ENCODE measurements at regions not wholly inside any gene's neighbourhood (a gene's known extent, or its start where the extent isn't known, plus 50 kb on each side); places are given as distances from the start of the nearest gene placed in this dataset.

GRCh38 chr10:85262992-85263391 lies 934.6 kb downstream of the CCSER2 start:
- POLR2A ChIA-PET = no interaction called here
- CTCF ChIA-PET = interaction anchor here (0.8 kb wide), 1 partner anchor 10 kb away, joined by 7 read pairs; no protein-coding TSS in a partner anchor

DNA sequence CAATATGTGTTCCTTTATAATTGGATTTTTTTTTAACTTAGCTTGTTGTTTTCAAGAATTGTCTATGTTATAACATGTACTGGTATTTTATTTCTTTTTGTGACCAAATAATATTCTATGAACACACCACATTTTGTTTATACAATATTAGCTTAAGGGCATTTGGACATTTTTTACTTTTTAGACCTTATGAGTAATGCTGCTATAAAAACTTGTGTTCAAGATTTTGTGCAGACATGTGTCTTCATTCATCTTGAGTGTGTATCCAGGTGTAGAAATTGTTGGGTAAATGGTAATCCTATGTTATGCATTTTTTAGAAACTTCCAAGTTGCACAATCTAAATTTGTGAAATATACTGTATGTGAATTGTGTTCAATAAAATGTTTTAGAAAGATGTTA lies 936.7 kb downstream of the CCSER2 start:
- ChIA-PET CTCF (no interaction called here), POLR2A (no interaction called here)

- CTCF ChIA-PET = no interaction called here
These were observed 938.4 kb downstream of the CCSER2 start for GRCh38 chr10:85266808-85267207.

GRCh38 chr10:85280014-85280413 lies 951.6 kb downstream of the CCSER2 start:
- ChIA-PET CTCF (no interaction called here), POLR2A (no interaction called here)

More at GRCh38 chr10:85266808-85267207, 938.4 kb downstream of the CCSER2 start:
- POLR2A ChIA-PET = no interaction called here

DNA sequence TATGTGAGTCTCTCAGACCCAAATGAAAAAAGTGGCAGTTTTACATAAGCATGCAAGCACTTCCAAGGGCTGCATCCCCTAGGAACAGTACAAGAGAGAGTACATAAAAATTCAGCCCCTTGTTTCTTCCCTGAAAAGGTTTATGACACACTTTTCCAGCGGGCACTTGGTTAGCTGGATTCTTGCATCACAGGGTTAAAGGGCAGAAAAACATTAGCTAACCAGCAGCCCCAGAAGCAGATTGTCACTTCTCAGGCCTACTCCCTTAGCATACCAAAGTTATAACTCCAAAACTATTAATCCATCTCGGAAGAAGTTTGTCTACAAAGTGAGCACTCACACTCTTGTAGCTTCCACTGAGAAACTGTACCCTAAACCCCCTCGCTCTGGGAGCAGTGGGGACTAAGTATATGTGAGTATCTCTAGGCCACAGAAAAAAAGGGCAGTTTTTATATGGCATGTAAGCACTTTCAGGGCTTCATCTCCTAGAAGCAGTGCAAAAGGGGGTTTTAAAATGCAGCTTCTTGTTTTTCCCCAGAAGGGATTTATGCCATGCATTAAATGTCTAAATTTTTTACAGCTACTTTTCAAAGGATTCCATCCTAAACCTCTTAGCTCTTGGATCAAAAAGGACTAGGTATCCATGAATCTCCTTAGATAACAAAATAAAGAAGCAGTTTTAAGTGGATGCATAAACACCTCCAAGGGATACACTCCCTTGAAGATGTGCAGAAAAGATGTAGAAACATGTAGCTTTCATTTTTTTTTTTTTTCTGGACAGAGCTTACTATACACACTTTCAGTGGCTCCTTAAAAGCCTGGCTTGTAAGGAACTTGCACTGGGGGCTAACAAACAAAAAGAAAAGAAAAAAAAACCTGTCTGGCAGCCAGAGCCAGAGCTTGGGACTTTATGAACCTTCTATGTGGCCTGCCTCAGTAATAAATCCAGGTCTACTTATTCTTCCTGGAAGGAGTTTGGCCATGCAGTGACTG lies 956.7 kb downstream of the CCSER2 start:
- CTCF ChIA-PET = no interaction called here
- POLR2A ChIA-PET = no interaction called here

DNA sequence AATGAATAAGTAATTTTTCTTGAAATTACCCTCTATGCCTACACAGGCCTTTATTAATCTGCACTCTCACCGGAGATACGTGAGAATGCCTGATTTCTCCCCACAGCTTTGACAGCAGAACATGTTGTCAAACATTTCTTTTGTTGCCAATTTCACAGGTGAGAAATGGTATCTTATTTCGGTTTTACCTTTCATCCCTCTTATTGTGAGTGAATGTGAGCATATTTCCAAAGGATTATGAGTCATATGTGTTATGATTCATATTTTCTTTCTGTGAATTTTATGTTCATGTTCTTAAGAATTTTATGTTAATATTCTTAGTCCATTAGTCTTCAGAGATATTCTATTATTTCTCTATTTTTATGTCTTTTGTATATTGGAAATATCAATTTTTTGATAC lies 965.1 kb downstream of the CCSER2 start:
- POLR2A ChIA-PET = no interaction called here
- CTCF ChIA-PET = no interaction called here

DNA sequence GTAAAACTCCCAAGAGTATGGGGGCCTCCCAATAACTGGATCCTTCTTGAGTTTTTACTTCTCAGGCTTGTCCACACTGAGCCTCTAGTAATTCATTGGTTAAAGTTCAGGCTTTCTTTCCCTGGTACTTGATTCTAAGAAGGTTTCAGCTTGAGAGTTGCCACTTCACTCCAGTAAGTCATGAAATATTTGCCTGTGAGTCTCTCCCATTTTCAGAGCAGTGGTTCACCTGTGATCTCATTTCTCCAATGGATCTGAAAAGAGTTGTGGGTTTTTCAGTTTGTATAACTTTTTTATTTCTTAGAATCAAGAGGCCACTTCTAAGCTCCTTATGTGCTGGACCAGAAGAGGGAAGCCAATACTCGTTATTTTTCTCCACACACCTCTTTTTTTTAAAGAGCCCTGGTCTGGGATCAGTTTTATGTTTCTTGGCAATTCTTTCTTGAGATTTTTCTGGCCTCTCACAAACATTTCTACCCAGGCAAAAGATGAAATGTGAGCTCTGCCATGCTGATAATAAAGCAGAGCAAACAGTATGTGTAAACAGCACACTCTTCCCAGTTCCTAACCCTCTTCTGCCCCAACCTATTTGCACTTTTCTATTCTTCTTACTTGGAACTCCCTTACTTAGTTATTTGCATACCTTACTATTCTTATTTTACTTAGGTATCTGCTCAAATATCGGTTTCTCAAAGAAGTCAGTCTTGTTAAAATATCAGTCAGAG lies 983.4 kb downstream of the CCSER2 start:
- ChIA-PET CTCF (no interaction called here), POLR2A (no interaction called here)

DNA sequence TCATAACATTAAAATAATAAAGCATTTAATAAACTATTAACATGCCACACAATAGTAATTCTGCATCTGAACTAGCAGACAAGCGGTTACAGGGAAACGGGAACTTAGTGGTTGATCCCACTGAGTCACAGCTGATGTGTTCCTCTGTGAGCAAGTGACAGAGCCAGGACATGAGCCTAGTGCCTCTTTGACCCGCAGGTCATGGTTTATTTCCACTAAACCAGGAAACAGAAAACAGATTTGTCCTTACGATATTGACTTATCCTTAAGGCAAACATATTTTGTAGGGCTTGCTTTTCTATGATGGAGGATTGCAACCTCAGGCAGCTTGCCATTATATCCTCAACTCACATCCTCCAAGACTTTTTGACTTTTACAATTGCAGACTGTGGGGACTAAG lies 987.3 kb downstream of the CCSER2 start:
- ChIA-PET CTCF (no interaction called here), POLR2A (no interaction called here)

- POLR2A ChIA-PET = no interaction called here
- CTCF ChIA-PET = no interaction called here
These were observed 987.9 kb downstream of the CCSER2 start for GRCh38 chr10:85316276-85316675.

DNA sequence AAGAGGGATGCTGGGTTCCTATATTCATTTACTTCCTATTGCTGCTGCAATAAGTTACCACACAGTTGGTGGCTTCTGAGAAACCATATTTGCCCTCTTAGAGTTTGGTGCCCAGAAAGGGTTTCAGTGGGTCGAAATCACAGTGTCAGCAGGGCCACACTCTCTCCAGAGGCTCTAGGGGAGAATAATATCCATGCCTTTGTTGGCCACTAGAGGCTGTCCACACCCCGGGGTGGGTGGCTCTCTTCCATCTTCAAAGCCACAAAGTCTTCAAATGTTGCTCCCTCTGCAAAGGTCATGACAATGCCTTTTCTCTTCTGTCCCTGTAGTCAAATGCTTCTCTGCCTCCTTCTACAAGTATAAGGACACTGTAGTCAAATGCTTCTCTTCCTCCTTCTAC lies 989.4 kb downstream of the CCSER2 start:
- ChIA-PET POLR2A (no interaction called here), CTCF (no interaction called here)

DNA sequence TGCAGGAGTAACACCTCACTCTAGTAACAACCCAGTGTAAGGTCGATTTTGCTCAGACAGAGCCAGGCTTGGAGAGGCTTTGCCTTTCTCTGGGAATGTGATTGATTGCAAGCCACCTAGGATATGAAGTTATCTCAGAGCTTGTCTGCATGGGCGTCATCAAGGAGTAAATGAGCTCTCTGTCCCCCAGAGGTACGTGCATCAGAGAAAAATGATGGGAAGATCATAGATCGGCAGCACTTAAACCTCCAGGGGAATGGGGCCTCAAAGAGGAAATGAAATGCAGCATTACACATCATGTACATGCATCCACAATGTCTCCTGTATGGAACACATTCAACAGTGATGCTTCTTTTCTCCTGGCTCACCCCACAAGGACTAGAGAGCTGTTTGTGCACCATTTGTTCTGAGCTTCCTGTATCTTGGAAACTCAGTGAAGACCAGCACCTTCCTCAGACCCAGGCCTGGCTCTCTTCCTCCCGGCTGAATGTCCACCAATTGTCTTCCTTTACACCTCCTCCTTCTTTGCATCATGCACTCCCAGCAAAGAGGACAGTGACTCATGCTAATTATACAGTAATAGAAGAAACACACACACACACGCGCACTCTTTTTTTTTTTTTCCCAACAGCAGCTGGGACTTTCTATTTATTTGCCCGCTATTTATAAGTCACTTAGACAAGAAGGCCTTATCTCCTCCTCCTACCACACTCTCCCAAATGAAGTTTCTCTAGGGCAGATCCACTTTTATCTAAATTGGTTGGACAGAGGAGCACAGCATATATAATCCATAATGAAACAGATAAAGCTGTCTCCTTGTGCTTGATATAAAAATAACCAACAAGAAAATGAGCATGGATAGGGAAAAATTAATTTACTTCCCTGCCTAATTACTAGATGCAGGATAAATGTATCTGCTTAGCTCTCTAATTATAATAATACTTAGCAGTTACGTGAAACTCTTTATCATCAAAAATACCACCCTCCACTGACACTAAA lies 990.7 kb downstream of the CCSER2 start:
- CTCF ChIA-PET = no interaction called here
- POLR2A ChIA-PET = no interaction called here

DNA sequence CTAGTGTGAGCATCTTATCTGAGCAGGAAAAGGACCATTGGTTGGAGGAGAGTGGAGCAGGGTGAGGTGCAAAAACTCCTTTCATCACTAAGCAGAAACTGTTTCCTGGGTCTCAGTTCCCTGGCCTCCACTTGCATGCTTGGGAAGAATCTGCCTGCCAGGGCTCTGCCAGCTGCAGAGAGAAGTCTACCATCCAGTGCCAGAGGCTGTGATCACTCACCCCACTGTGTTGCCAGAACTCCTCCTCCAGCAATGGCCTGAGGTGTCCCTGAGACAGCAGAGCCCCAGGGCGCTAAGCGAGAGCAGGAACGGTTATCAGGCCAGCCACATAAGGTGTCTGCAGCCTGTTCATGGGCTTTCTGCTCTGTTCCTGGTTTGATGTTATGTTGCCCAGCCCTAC lies 991.4 kb downstream of the CCSER2 start:
- CTCF ChIA-PET = no interaction called here
- POLR2A ChIA-PET = no interaction called here

- CTCF ChIA-PET = no interaction called here
- POLR2A ChIA-PET = no interaction called here
These were observed 1005.2 kb downstream of the CCSER2 start for GRCh38 chr10:85333594-85333993.

DNA sequence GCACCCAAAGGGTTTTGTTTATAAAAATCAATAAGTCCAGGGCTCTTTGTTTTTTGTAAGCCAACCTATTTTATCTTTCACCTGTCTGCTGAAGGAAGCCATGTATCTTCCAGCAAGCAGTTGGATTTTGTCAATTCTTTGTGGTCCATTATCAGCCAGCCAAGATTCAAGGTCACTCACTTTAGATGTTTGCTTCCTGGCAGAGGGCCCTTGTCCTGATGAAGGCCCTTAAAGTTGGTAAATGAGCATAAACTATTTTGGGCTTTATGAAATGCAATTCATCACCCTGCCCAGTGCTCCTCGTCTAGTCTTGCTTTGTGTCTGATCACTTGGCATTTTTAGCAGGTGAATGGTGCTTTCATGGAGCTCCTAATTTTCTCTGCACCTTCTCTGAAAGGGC lies 1004.2 kb downstream of the GRID1 start:
- ChIA-PET CTCF (no interaction called here), POLR2A (no interaction called here)

DNA sequence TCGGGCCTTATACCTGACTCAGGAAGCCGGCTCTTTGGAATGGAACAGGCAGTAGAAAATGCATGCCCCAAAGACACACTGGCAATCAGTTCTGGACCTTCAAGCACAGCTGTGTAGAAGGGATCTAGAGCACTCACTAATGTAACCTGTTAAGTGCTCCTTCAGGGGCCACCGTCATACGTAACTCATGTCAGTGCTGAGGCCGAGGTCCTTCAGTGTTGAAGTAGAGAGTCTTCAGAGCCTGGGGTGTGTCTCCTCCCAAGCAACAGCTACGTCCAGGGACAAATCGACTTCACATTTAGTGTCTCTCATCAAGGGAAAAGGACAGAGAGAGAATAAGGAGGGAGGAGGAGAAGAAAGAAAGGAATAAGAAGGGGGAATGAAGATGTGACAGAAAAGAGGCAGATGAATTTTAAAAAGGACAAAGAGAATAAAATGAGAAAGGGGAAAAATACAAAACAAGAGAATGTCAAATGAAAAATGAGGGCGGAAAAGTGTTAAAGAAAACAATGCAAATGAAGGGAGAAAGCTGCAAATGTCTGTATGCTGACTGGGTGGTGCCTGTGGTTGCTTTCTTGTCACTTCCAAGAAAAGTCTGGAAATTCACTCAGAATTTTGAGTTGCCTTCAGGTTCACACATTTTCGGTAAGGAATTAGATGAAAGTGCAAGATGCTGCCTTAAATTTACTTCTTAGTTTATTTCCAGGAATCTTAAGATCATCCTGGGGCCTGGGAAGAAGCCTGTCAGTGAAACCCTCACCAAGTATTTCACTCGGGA lies 989.4 kb downstream of the GRID1 start:
- ChIA-PET CTCF (no interaction called here), POLR2A (no interaction called here)

- ChIA-PET CTCF (no interaction called here), POLR2A (no interaction called here)
These were observed 987.3 kb downstream of the GRID1 start for GRCh38 chr10:85379338-85379737.

- POLR2A ChIA-PET = no interaction called here
- CTCF ChIA-PET = no interaction called here
These were observed 965.5 kb downstream of the GRID1 start for GRCh38 chr10:85400981-85401695.

DNA sequence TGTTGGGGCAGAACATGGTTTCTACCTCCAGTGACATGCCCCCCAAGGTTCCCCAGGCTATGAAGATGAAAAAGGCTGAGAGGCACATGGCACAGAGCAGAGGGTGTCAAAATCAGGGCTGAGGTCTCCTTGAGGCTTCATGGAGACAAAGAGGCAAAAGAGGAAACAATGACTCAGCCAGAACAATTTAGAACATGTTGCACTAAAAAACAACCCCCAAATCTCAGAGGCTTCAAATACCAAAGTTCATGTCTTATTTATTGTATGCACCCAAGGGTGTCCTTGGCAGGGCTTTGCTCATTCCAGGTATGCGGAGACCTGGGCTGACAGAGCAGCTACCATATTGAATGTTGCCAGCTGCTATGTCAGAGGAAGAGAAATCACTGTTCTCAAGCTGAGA lies 964.1 kb downstream of the GRID1 start:
- POLR2A ChIA-PET = no interaction called here

GRCh38 chr10:85407088-85407487 lies 959.5 kb downstream of the GRID1 start:
- ChIA-PET CTCF (no interaction called here), POLR2A (no interaction called here)

More for the DNA sequence above, 964.1 kb downstream of the GRID1 start:
- CTCF ChIA-PET = no interaction called here
